Heart right ventricle (tissue), 16 donors: ENCODE measurements at regions not wholly inside any gene's neighbourhood (a gene's known extent, or its start where the extent isn't known, plus 50 kb on each side); places are given as distances from the start of the nearest gene placed in this dataset.
"Not testable (repeated sequence)": the region's sequence is repeated elsewhere in the genome, so short reads cannot be mapped to it uniquely, and the experiment has no call there.

Experiments
- ATAC-seq, 8 donors: fragments of 200-7000 bp; cut with Tn5 transposase; one replicate each; pipeline ENCODE4 v1.9.1; 2020; ENCODE audit warnings: mild to moderate bottlenecking in 8 of 8, moderate library complexity in 8 of 8, moderate number of reproducible peaks in 1 of 8
- DNase-seq, 2 donors: peaks; one replicate each; pipeline ENCODE4 v3.0.0-alpha.2; 2020
- H3K27ac ChIP-seq, 10 donors: fragments of 200-600 bp; sonication (generic) in 2 of 10; one replicate each; pipeline versions ENCODE4 v1.5.0 to v1.8.0; 2020 to 2022; ENCODE audit warnings: mild to moderate bottlenecking in 3 of 10
- H3K27me3 ChIP-seq, 7 donors: fragments of 200-600 bp; one replicate each; pipeline ENCODE4 v1.8.0; 2021 to 2022; ENCODE audit warnings: mild to moderate bottlenecking in 2 of 7
- H3K36me3 ChIP-seq, 9 donors: fragments of 200-600 bp; sonication (generic) in 1 of 9; one replicate each; pipeline versions ENCODE4 v1.5.0 to v1.8.0; 2020 to 2022; ENCODE audit warnings: mild to moderate bottlenecking in 2 of 9
- H3K4me1 ChIP-seq, 9 donors: fragments of 200-600 bp; sonication (generic) in 1 of 9; one replicate each; pipeline versions ENCODE4 v1.5.0 to v1.8.0; 2020 to 2022; ENCODE audit warnings: mild to moderate bottlenecking in 4 of 9
- H3K4me3 ChIP-seq, 10 donors: fragments of 200-600 bp; sonication (generic) in 2 of 10; one replicate each; pipeline versions ENCODE4 v1.5.0 to v1.8.0; 2020 to 2022; ENCODE audit warnings: mild to moderate bottlenecking in 7 of 10, moderate library complexity in 2 of 10
- H3K9me3 ChIP-seq, 11 donors: fragments of 200-600 bp in 10 of 11; sonication (generic) in 2 of 11; one replicate each; pipeline versions ENCODE4 v1.5.0 to v1.8.0; 2013 to 2022; ENCODE audit warnings: mild to moderate bottlenecking in 2 of 11, control low read depth in 1 of 11, moderate library complexity in 1 of 11
- CTCF ChIP-seq, 9 donors: fragments of 200-600 bp; sonication (generic) in 2 of 9; IDR thresholded peaks; one replicate each; pipeline versions ENCODE4 v1.5.0 to v1.8.0; 2021 to 2022; ENCODE audit warnings: antibody characterized with exemption in 9 of 9, mild to moderate bottlenecking in 5 of 9, moderate library complexity in 1 of 9
- WGBS, 2 donors: extraction: QIAGEN DNeasy Blood & Tissue Kit; methylation state at CpG; one replicate each; pipeline ENCODE4 v1.1.7; 2013; ENCODE audit warnings: inconsistent platforms in 1 of 2; 5-methylcytosine and 5-hydroxymethylcytosine counted together
- intact Hi-C, 10 donors: fragments of 100-400 bp; cut with DNase I; formaldehyde crosslinking; loops; one replicate each; pipeline versions ENCODE4 v1.11.1 to v1.14.2; 2022
- donor health status: Arrhythmogenic right ventricular cardiomyopathy.
- donor health status: ischemic (EF 13 %, LVEDD 7.1; RV severe dilation, severe dysfunction).
- donor health status: healthy with polysubstance abuse.
- donor health status: DM: no; HTN: yes; CAD: no.
- donor health status: DM: no; HTN: no; CAD: no.
- donor health status: ischemic (EF 25% LVEDD 6.9; RV normal size, moderate dysfunction).
- donor health status: ischemic (EF 25% LVEDD 5.7; RV mildly dilated, moderate dysfunction).
- donor health status: healthy.
- donor health status: DM: yes; HTN: yes; CAD: no.
- donor health status: Ischemic cardiomyopathy.
- donor health status: ischemic (EF 35%, LVEDD 5.7; RV mildly dilated, moderate dysfunction).
- donor health status: nonischemic (EF 11% LVEDD 7.7; RV severe dilation, severe dysfunction).
- donor health status: DM: yes; HTN: yes; CAD: no.
- donor health status: PGD.
- donor health status: ischemic (EF 29% LVEDD 5.4; RV normal size, mild dysfunction).
- donor health status: nonischemic (EF 23%, LVEDD 6.1; RV moderate dilation, normal function).

GRCh38 chr3:63731866-63732265, 79.4 kb downstream of the SNTN start:
- H3K4me1 ChIP-seq, result no peaks in the 10 kb centered on the region
- 92% methylated on average over 2 of the region's 2 CpGs for WGBS, 2 donors
- H3K36me3 ChIP-seq, result no peaks in the 10 kb centered on the region
- ATAC-seq, result no peak
- intact Hi-C loops, result no loop called here
- H3K9me3 ChIP-seq, result peaks cover 0 to 7% (median 0%) of the 10 kb centered on the region in 11 donors
- peaks cover 0 to 3% (median 0%) of the 10 kb centered on the region in 7 donors for H3K27me3 ChIP-seq
- H3K4me3 ChIP-seq, result no peak overlapping the region
- no peak for TF ChIP-seq CTCF (IDR thresholded peaks at IDR 0.05)
- no peak for DNase-seq
- no peak overlapping the region for H3K27ac ChIP-seq

GRCh38 chr3:63733278-63733677, 80.8 kb downstream of the SNTN start:
- not testable (repeated sequence) for ATAC-seq, H3K27ac ChIP-seq
- 90 to 91% methylated on average over 19 of the region's 19 CpGs for WGBS, 2 donors

GRCh38 chr3:63734632-63735031, 82.2 kb downstream of the SNTN start:
- H3K4me1 ChIP-seq, H3K27me3 ChIP-seq, H3K27ac ChIP-seq, DNase-seq, H3K36me3 ChIP-seq, H3K4me3 ChIP-seq, ATAC-seq, H3K9me3 ChIP-seq, intact Hi-C loops: not testable (repeated sequence)
- WGBS, 2 donors, result 76 to 82% methylated on average over 4 to 5 of the region's 6 CpGs

More at GRCh38 chr3:63733278-63733677, 80.8 kb downstream of the SNTN start:
- H3K4me3 ChIP-seq, H3K4me1 ChIP-seq, H3K9me3 ChIP-seq, H3K36me3 ChIP-seq, intact Hi-C loops, DNase-seq, H3K27me3 ChIP-seq: not testable (repeated sequence)

- H3K27me3 ChIP-seq, DNase-seq, H3K4me3 ChIP-seq, intact Hi-C loops, H3K36me3 ChIP-seq, ATAC-seq, H3K27ac ChIP-seq, H3K9me3 ChIP-seq, H3K4me1 ChIP-seq: not testable (repeated sequence)
- WGBS, 2 donors, result 48 to 70% methylated on average over 1 of the region's 2 CpGs
Measured at GRCh38 chr3:63736757-63737156, 82.3 kb upstream of the C3orf49 start.

GRCh38 chr3:63738577-63738976, 80.5 kb upstream of the C3orf49 start:
- ATAC-seq, H3K36me3 ChIP-seq, H3K4me1 ChIP-seq, H3K9me3 ChIP-seq, intact Hi-C loops, DNase-seq, H3K27ac ChIP-seq, H3K27me3 ChIP-seq, H3K4me3 ChIP-seq: not testable (repeated sequence)
- 78 to 88% methylated on average over 2 of the region's 3 CpGs for WGBS, 2 donors

GRCh38 chr3:63739474-63739873, 79.6 kb upstream of the C3orf49 start:
- WGBS, 2 donors, result 50 to 51% methylated on average over 1 of the region's 1 CpG
- Histone ChIP-seq H3K4me1 (no peaks in the 10 kb centered on the region), H3K27ac (no peak overlapping the region), H3K27me3 (no peaks in the 10 kb centered on the region), H3K36me3 (no peaks in the 10 kb centered on the region), H3K9me3 (no peaks in the 10 kb centered on the region), H3K4me3 (no peak overlapping the region)
- TF ChIP-seq CTCF (IDR thresholded peaks at IDR 0.05), result no peak
- intact Hi-C loops, result no loop called here
- ATAC-seq (no peak), DNase-seq (no peak)

GRCh38 chr3:63740116-63740515, 79.0 kb upstream of the C3orf49 start:
- ATAC-seq (no peak), DNase-seq (no peak)
- no peak overlapping the region for H3K27ac ChIP-seq
- H3K9me3 ChIP-seq, result no peaks in the 10 kb centered on the region
- H3K27me3 ChIP-seq, result no peaks in the 10 kb centered on the region
- no peaks in the 10 kb centered on the region for H3K36me3 ChIP-seq
- intact Hi-C loops, result no loop called here
- H3K4me1 ChIP-seq, result no peaks in the 10 kb centered on the region
- TF ChIP-seq CTCF (IDR thresholded peaks at IDR 0.05), result no peak
- no peak overlapping the region for H3K4me3 ChIP-seq

GRCh38 chr3:63744693-63745092, 74.4 kb upstream of the C3orf49 start:
- WGBS, 2 donors, result 81 to 89% methylated on average over 1 of the region's 1 CpG
- H3K27me3 ChIP-seq, H3K4me3 ChIP-seq, H3K4me1 ChIP-seq, intact Hi-C loops, H3K9me3 ChIP-seq, DNase-seq, H3K27ac ChIP-seq, ATAC-seq, H3K36me3 ChIP-seq: not testable (repeated sequence)
